H1 (cell line): ENCODE measurements at regions not wholly inside any gene's neighbourhood (a gene's known extent, or its start where the extent isn't known, plus 50 kb on each side); places are given as distances from the start of the nearest gene placed in this dataset.

Experiments
- CTCF ChIA-PET: fragments of 300-600 bp; sonication (Branson Sonifier 250); formaldehyde crosslinking; loops from one replicate; lab custom pipeline; 2021; ENCODE audit not compliant: partially characterized antibody; lab: Charles Lee
- POLR2A ChIA-PET: fragments of 300-600 bp; sonication (Branson Sonifier 250); formaldehyde crosslinking; loops from one replicate; lab custom pipeline; 2021; ENCODE audit warnings: inconsistent platforms; ENCODE audit not compliant: partially characterized antibody; lab: Charles Lee
- DNase-seq, 2 experiments: peaks; one replicate each; pipeline versions ENCODE4 v3.0.0 to v3.0.0-alpha.2; 2010 to 2022; ENCODE audit warnings: low spot score in 2 of 2, low read depth in 1 of 2, mixed read lengths in 1 of 2
- FAIRE-seq: peaks from 2 replicates; lab custom pipeline; 2011; peaks lifted over from hg19 to GRCh38; lab: Jason Lieb, UNC
- H2AFZ ChIP-seq: 2 replicates; pipeline ENCODE4 v1.8.1; 2012; ENCODE audit warnings: low read length, inconsistent platforms
- H2AK5ac ChIP-seq: 2 replicates; pipeline ENCODE4 v1.6.1; 2013; ENCODE audit warnings: low read depth, low read length
- H2BK120ac ChIP-seq: replicated peaks from 2 replicates; pipeline ENCODE3; 2013; ENCODE audit warnings: low read depth, low read length, inconsistent platforms
- H2BK12ac ChIP-seq: 2 replicates; pipeline ENCODE4 v1.6.1; 2013; ENCODE audit warnings: low read depth, low read length
- H2BK15ac ChIP-seq: 2 replicates; pipeline ENCODE4 v1.6.1; 2013; ENCODE audit warnings: low read length
- H2BK20ac ChIP-seq: 2 replicates; pipeline ENCODE4 v1.6.1; 2013; ENCODE audit warnings: low read length
- H2BK5ac ChIP-seq: 2 replicates; pipeline ENCODE4 v1.6.1; 2013; ENCODE audit warnings: low read depth, low read length
- H3K14ac ChIP-seq: 2 replicates; pipeline ENCODE4 v1.6.1; 2013; ENCODE audit warnings: inconsistent platforms; ENCODE audit not compliant: insufficient read length
- H3K18ac ChIP-seq: 2 replicates; pipeline ENCODE4 v1.6.1; 2013; ENCODE audit warnings: low read length; ENCODE audit errors: extremely low read depth
- H3K23ac ChIP-seq: 2 replicates; pipeline ENCODE4 v1.6.1; 2013; ENCODE audit warnings: inconsistent platforms; ENCODE audit not compliant: insufficient read length
- H3K23me2 ChIP-seq: 2 replicates; pipeline ENCODE4 v1.6.1; 2013; ENCODE audit warnings: low read depth, low read length
- H3K27ac ChIP-seq: 2 replicates; pipeline ENCODE4 v1.6.1; 2011; ENCODE audit warnings: low read depth, low read length, inconsistent platforms
- H3K27me3 ChIP-seq, 4 experiments: replicated peaks in 1 of 4; 1 replicate in 1 of 4; 2 replicates in 3 of 4; pipeline versions ENCODE4 v1.6.1 to v1.8.1; 2011 to 2013; ENCODE audit warnings: low read length in 3 of 4, mild to moderate bottlenecking in 3 of 4, inconsistent platforms in 2 of 4, mixed read lengths in 2 of 4, moderate library complexity in 1 of 4; ENCODE audit not compliant: control insufficient read depth in 3 of 4, insufficient read depth in 3 of 4; ENCODE audit errors: extremely low read depth in 1 of 4
- H3K36me3 ChIP-seq, 4 experiments: 2 replicates each; pipeline versions ENCODE4 v1.6.1 to v1.8.1; 2011 to 2013; ENCODE audit warnings: mild to moderate bottlenecking in 4 of 4, low read length in 3 of 4, moderate library complexity in 2 of 4, control low read depth in 1 of 4, inconsistent platforms in 1 of 4; ENCODE audit not compliant: insufficient read depth in 4 of 4, control insufficient read depth in 2 of 4
- H3K4ac ChIP-seq: replicated peaks from 2 replicates; pipeline ENCODE3; 2013; ENCODE audit warnings: low read length, low read depth, mixed read lengths, inconsistent platforms; ENCODE audit not compliant: insufficient read length
- H3K4me1 ChIP-seq, 4 experiments: replicated peaks in 1 of 4; 1 replicate in 1 of 4; 2 replicates in 3 of 4; pipeline versions ENCODE4 v1.6.1 to v1.8.1; 2011 to 2013; ENCODE audit warnings: low read length in 3 of 4, inconsistent platforms in 2 of 4, mixed read lengths in 1 of 4; ENCODE audit not compliant: insufficient read depth in 4 of 4, control insufficient read depth in 3 of 4
- H3K4me2 ChIP-seq, 2 experiments: 2 replicates each; pipeline versions ENCODE4 v1.6.1 to v1.8.1; 2011 to 2013; ENCODE audit warnings: low read depth in 2 of 2, low read length in 2 of 2, control low read depth in 1 of 2, inconsistent platforms in 1 of 2, mild to moderate bottlenecking in 1 of 2; ENCODE audit not compliant: insufficient read depth in 1 of 2
- H3K4me3 ChIP-seq, 4 experiments: fragments of 200-600, 300-600 bp in 1 of 4; sonication (generic), shearing (Covaris generic), sonication (Bioruptor Twin) in 1 of 4; 2 replicates each; pipeline versions ENCODE4 v1.5.1 to v1.8.1; 2011 to 2016; ENCODE audit warnings: low read length in 4 of 4, low read depth in 3 of 4, control low read depth in 2 of 4, inconsistent platforms in 2 of 4, mild to moderate bottlenecking in 2 of 4, mixed read lengths in 1 of 4, moderate library complexity in 1 of 4; ENCODE audit not compliant: insufficient read depth in 2 of 4; ENCODE audit errors: extremely low read depth in 1 of 4
- H3K56ac ChIP-seq: replicated peaks from 2 replicates; pipeline ENCODE3; 2013; ENCODE audit warnings: low read depth, mild to moderate bottlenecking, mixed read lengths, low read length, inconsistent platforms; ENCODE audit not compliant: insufficient read length
- H3K79me1 ChIP-seq: 2 replicates; pipeline ENCODE4 v1.6.1; 2013; ENCODE audit warnings: low read depth, low read length, control low read depth
- H3K79me2 ChIP-seq, 2 experiments: 2 replicates each; pipeline versions ENCODE4 v1.6.1 to v1.8.1; 2012 to 2013; ENCODE audit warnings: low read length in 2 of 2, mild to moderate bottlenecking in 2 of 2, inconsistent platforms in 1 of 2; ENCODE audit not compliant: insufficient read depth in 2 of 2, control insufficient read depth in 1 of 2
- H3K9ac ChIP-seq, 4 experiments: replicated peaks in 1 of 4; 1 replicate in 1 of 4; 2 replicates in 3 of 4; pipeline versions ENCODE4 v1.6.1 to v1.8.1; 2011 to 2013; ENCODE audit warnings: low read depth in 3 of 4, low read length in 3 of 4, control low read depth in 2 of 4, mild to moderate bottlenecking in 2 of 4, moderate library complexity in 2 of 4, inconsistent platforms in 1 of 4; ENCODE audit errors: extremely low read depth in 1 of 4
- H3K9me3 ChIP-seq, 2 experiments: 2 replicates each; pipeline versions ENCODE4 v1.6.1 to v1.8.1; 2012 to 2013; ENCODE audit warnings: mild to moderate bottlenecking in 2 of 2, moderate library complexity in 2 of 2, control low read depth in 1 of 2, inconsistent platforms in 1 of 2, low read depth in 1 of 2, low read length in 1 of 2, mixed read lengths in 1 of 2; ENCODE audit not compliant: insufficient read depth in 2 of 2
- H4K20me1 ChIP-seq, 2 experiments: replicated peaks in 1 of 2; 2 replicates each; pipeline versions ENCODE3 to v1.8.1; 2011 to 2013; ENCODE audit warnings: inconsistent platforms in 2 of 2, low read length in 2 of 2, mild to moderate bottlenecking in 1 of 2; ENCODE audit not compliant: insufficient read depth in 2 of 2, control insufficient read depth in 1 of 2
- H4K5ac ChIP-seq: 2 replicates; pipeline ENCODE4 v1.6.1; 2013; ENCODE audit warnings: low read length, low read depth, mixed read lengths, inconsistent platforms; ENCODE audit not compliant: insufficient read length
- H4K8ac ChIP-seq: 2 replicates; pipeline ENCODE4 v1.8.0; 2013; ENCODE audit warnings: mild to moderate bottlenecking, moderate library complexity, low read length, inconsistent platforms; ENCODE audit not compliant: insufficient read depth; ENCODE audit errors: extremely low read depth
- H4K91ac ChIP-seq: replicated peaks from 2 replicates; pipeline ENCODE3; 2013; ENCODE audit warnings: low read length, mixed read lengths, inconsistent platforms; ENCODE audit not compliant: insufficient read length
- KDM4A ChIP-seq: IDR thresholded peaks from one replicate; pipeline ENCODE4 v1.7.1; 2012; ENCODE audit warnings: low read depth, mild to moderate bottlenecking, moderate library complexity, low read length, inconsistent platforms; ENCODE audit not compliant: severe bottlenecking
- WGBS, 2 experiments: shearing (Covaris generic) in 1 of 2; methylation state at CpG; one replicate each; pipeline versions ENCODE4 v1.1.6 to v1.1.7; 2013 to 2015; ENCODE audit warnings: low lambda C conversion rate in 2 of 2, mixed read lengths in 2 of 2, inconsistent platforms in 1 of 2, low coverage in 1 of 2, missing lambda C conversion rate in 1 of 2; ENCODE audit not compliant: insufficient replicate concordance in 2 of 2, insufficient coverage in 1 of 2, insufficient read length in 1 of 2; ENCODE audit errors: extremely low coverage in 1 of 2, missing lambda C conversion rate in 1 of 2; 5-methylcytosine and 5-hydroxymethylcytosine counted together

GRCh38 chr12:105706973-105707334 lies 376.5 kb downstream of the C12orf75 start:
- Histone ChIP-seq H2AFZ (no peak overlapping the region), H3K23me2 (no peaks in the 10 kb centered on the region), H2BK5ac (no peak overlapping the region), H3K56ac (no peak overlapping the region), H2BK120ac (no peak overlapping the region), H3K79me2 (no peaks in the 10 kb centered on the region), H2AK5ac (no peak overlapping the region), H3K36me3 (no peaks in the 10 kb centered on the region), H3K9me3 (no peaks in the 10 kb centered on the region), H4K5ac (no peak overlapping the region), H3K4me2 (no peak overlapping the region), H4K8ac (no peak overlapping the region)
- DNase-seq (no peak), FAIRE-seq (no peak)
- TF ChIP-seq KDM4A = no peak
- TF ChIP-seq, all 59 proteins: peak for 0
- no peak overlapping the region for H2BK12ac ChIP-seq
- ChIA-PET CTCF (interaction anchor here (0.7 to 7.9 kb wide), 13 partner anchors 12 to 498 kb away, joined by 3 to 79 read pairs (median 7); no protein-coding TSS in a partner anchor), POLR2A (no interaction called here)
- no peaks in the 10 kb centered on the region for H3K79me1 ChIP-seq
- H2BK15ac ChIP-seq = no peak overlapping the region
- H3K4me3 ChIP-seq = no peak overlapping the region
- WGBS, 2 experiments = 90% methylated on average over 3 of the region's 3 CpGs; no CpG with 5 or more reads in 1 of the 2 experiments
- H4K20me1 ChIP-seq = no peaks in the 10 kb centered on the region
- H3K23ac ChIP-seq = no peak overlapping the region
- no peak overlapping the region for H3K4ac ChIP-seq
- H3K18ac ChIP-seq = no peak overlapping the region
- no peak overlapping the region for H3K27ac ChIP-seq
- no peak overlapping the region for H3K9ac ChIP-seq
- H3K14ac ChIP-seq = no peak overlapping the region
- no peak overlapping the region for H2BK20ac ChIP-seq
- peaks cover 0 to 13% (median 6%) of the 10 kb centered on the region in 4 experiments; a peak in 5 of 7 replicates for H3K4me1 ChIP-seq
- H3K27me3 ChIP-seq = peaks cover 0 to 2% (median under 1%) of the 10 kb centered on the region in 4 experiments; a peak in 1 of 7 replicates
- H4K91ac ChIP-seq = no peak overlapping the region
